Mesenchymal stem cell (in vitro differentiated cells and primary cell): ENCODE measurements at regions not wholly inside any gene's neighbourhood (a gene's known extent, or its start where the extent isn't known, plus 50 kb on each side); places are given as distances from the start of the nearest gene placed in this dataset.

Experiments
- DNase-seq: peaks from one replicate; pipeline ENCODE4 v3.0.0-alpha.2; 2013
- H2AFZ ChIP-seq: one replicate; pipeline ENCODE4 v1.6.1; 2013; ENCODE audit warnings: low read depth, mild to moderate bottlenecking, control low read depth, inconsistent platforms, low read length, moderate library complexity
- H2AK5ac ChIP-seq: 2 replicates; pipeline ENCODE4 v1.6.1; 2013; ENCODE audit warnings: low read length, moderate library complexity, mild to moderate bottlenecking, inconsistent platforms; ENCODE audit not compliant: severe bottlenecking
- H2BK120ac ChIP-seq: one replicate; pipeline ENCODE4 v1.6.1; 2013; ENCODE audit warnings: low read depth, mild to moderate bottlenecking, inconsistent platforms, low read length, moderate library complexity
- H2BK12ac ChIP-seq, 2 experiments: one replicate each; pipeline ENCODE4 v1.6.1; 2013; ENCODE audit warnings: inconsistent platforms in 2 of 2, low read length in 2 of 2, mild to moderate bottlenecking in 2 of 2, moderate library complexity in 2 of 2, control low read depth in 1 of 2
- H2BK15ac ChIP-seq: one replicate; pipeline ENCODE4 v1.6.1; 2013; ENCODE audit warnings: mild to moderate bottlenecking, low read depth, inconsistent platforms; ENCODE audit not compliant: poor library complexity, severe bottlenecking
- H2BK5ac ChIP-seq: 2 replicates; pipeline ENCODE4 v1.6.1; 2013; ENCODE audit warnings: low read depth, mild to moderate bottlenecking, low read length, control low read depth, inconsistent platforms; ENCODE audit not compliant: poor library complexity, severe bottlenecking
- H3K14ac ChIP-seq, 2 experiments: one replicate each; pipeline ENCODE4 v1.6.1; 2013; ENCODE audit warnings: inconsistent platforms in 2 of 2, low read length in 2 of 2, control low read depth in 1 of 2, mild to moderate bottlenecking in 1 of 2, moderate library complexity in 1 of 2
- H3K18ac ChIP-seq, 2 experiments: one replicate each; pipeline ENCODE4 v1.6.1; 2013; ENCODE audit warnings: inconsistent platforms in 2 of 2, low read length in 2 of 2, control low read depth in 1 of 2, low read depth in 1 of 2, mild to moderate bottlenecking in 1 of 2
- H3K23ac ChIP-seq, 2 experiments: one replicate each; pipeline ENCODE4 v1.6.1; 2013; ENCODE audit warnings: inconsistent platforms in 2 of 2, low read length in 2 of 2, mild to moderate bottlenecking in 2 of 2, moderate library complexity in 2 of 2, control low read depth in 1 of 2
- H3K27ac ChIP-seq: 2 replicates; pipeline ENCODE4 v1.5.1; 2013; ENCODE audit warnings: mild to moderate bottlenecking, moderate library complexity, low read length, control low read depth, inconsistent platforms; ENCODE audit not compliant: poor library complexity, severe bottlenecking
- H3K27me3 ChIP-seq, 2 experiments: 2 replicates each; pipeline versions ENCODE4 v1.6.1 to v1.7.0; 2013; ENCODE audit warnings: low read length in 2 of 2, mild to moderate bottlenecking in 2 of 2, moderate library complexity in 2 of 2, control low read depth in 1 of 2, inconsistent platforms in 1 of 2; ENCODE audit not compliant: control insufficient read depth in 1 of 2, insufficient read depth in 1 of 2
- H3K36me3 ChIP-seq, 2 experiments: 2 replicates each; pipeline versions ENCODE4 v1.6.1 to v1.7.0; 2013; ENCODE audit warnings: low read length in 2 of 2, control low read depth in 1 of 2, inconsistent platforms in 1 of 2, low read depth in 1 of 2, mild to moderate bottlenecking in 1 of 2; ENCODE audit not compliant: insufficient read depth in 2 of 2, control insufficient read depth in 1 of 2
- H3K4ac ChIP-seq, 2 experiments: one replicate each; pipeline ENCODE4 v1.6.1; 2013; ENCODE audit warnings: inconsistent platforms in 2 of 2, low read length in 2 of 2, mild to moderate bottlenecking in 2 of 2, moderate library complexity in 2 of 2, control low read depth in 1 of 2, low read depth in 1 of 2
- H3K4me1 ChIP-seq: 2 replicates; pipeline ENCODE4 v1.6.1; 2013; ENCODE audit warnings: low read depth, low read length, control low read depth; ENCODE audit not compliant: control insufficient read depth, insufficient read depth
- H3K4me2 ChIP-seq: 2 replicates; pipeline ENCODE4 v1.6.1; 2013; ENCODE audit warnings: low read length, mild to moderate bottlenecking, inconsistent platforms; ENCODE audit not compliant: poor library complexity, severe bottlenecking
- H3K4me3 ChIP-seq, 2 experiments: 2 replicates each; pipeline versions ENCODE4 v1.5.1 to v1.7.0; 2013; ENCODE audit warnings: low read length in 2 of 2, mild to moderate bottlenecking in 2 of 2, control low read depth in 1 of 2, low read depth in 1 of 2; ENCODE audit not compliant: insufficient read depth in 1 of 2
- H3K79me1 ChIP-seq: replicated peaks from 2 replicates; pipeline ENCODE4 v1.6.1; 2013; ENCODE audit warnings: mild to moderate bottlenecking, control low read depth, low read length, inconsistent platforms; ENCODE audit not compliant: poor library complexity, severe bottlenecking
- H3K9ac ChIP-seq: 2 replicates; pipeline ENCODE4 v1.7.0; 2013; ENCODE audit warnings: mild to moderate bottlenecking, low read length, moderate library complexity
- H3K9me3 ChIP-seq: 2 replicates; pipeline ENCODE4 v1.7.0; 2013; ENCODE audit warnings: mild to moderate bottlenecking, low read length; ENCODE audit not compliant: control insufficient read depth
- H4K8ac ChIP-seq: one replicate; pipeline ENCODE4 v1.6.1; 2013; ENCODE audit warnings: inconsistent platforms, mild to moderate bottlenecking, low read length, moderate library complexity
- H4K91ac ChIP-seq: one replicate; pipeline ENCODE4 v1.6.1; 2013; ENCODE audit warnings: mild to moderate bottlenecking, low read length, inconsistent platforms
- WGBS: methylation state at CpG from one replicate; pipeline ENCODE4 v1.1.7; 2013; ENCODE audit warnings: mixed read lengths; 5-methylcytosine and 5-hydroxymethylcytosine counted together

GRCh38 chr13:104740641-104741222 is 1674.5 kb upstream of the SLC10A2 start:
- Histone ChIP-seq H3K4me1 (no peaks in the 10 kb centered on the region), H4K91ac (peak overlapping the region; percentile 85), H3K9me3 (no peaks in the 10 kb centered on the region), H4K8ac (no peak overlapping the region), H2AK5ac (no peak overlapping the region), H3K4me3 (no peak overlapping the region), H3K23ac (no peak overlapping the region), H2AFZ (peak overlapping the region; percentile 36), H3K79me1 (no peaks in the 10 kb centered on the region), H3K4me2 (no peak overlapping the region), H2BK5ac (no peak overlapping the region), H3K27me3 (no peaks in the 10 kb centered on the region), H2BK12ac (no peak overlapping the region), H2BK15ac (no peak overlapping the region), H3K27ac (no peak overlapping the region), H3K36me3 (no peaks in the 10 kb centered on the region), H3K14ac (no peak overlapping the region), H3K9ac (no peak overlapping the region), H3K4ac (peak overlapping the region in 1 of 2 experiments; percentile 24), H3K18ac (no peak overlapping the region), H2BK120ac (no peak overlapping the region)
- WGBS, result 84% methylated on average over 6 of the region's 7 CpGs
- no peak for DNase-seq

GRCh38 chr13:104737713-104738112 is 1671.5 kb upstream of the SLC10A2 start:
- Histone ChIP-seq H4K8ac (no peak overlapping the region), H3K27me3 (no peaks in the 10 kb centered on the region), H3K4me1 (no peaks in the 10 kb centered on the region), H2BK12ac (peak overlapping the region in 1 of 2 experiments; percentile 12), H3K9ac (no peak overlapping the region), H2BK5ac (no peak overlapping the region), H3K23ac (no peak overlapping the region), H2BK15ac (no peak overlapping the region), H3K14ac (no peak overlapping the region), H3K79me1 (no peaks in the 10 kb centered on the region), H3K9me3 (no peaks in the 10 kb centered on the region), H2AFZ (no peak overlapping the region), H2BK120ac (no peak overlapping the region), H3K4ac (no peak overlapping the region), H4K91ac (no peak overlapping the region), H3K36me3 (no peaks in the 10 kb centered on the region), H3K18ac (no peak overlapping the region), H2AK5ac (no peak overlapping the region), H3K4me2 (no peak overlapping the region), H3K27ac (no peak overlapping the region), H3K4me3 (no peak overlapping the region)
- WGBS, result 65% methylated on average over 6 of the region's 6 CpGs
- DNase-seq, result peak; percentile 50

- Histone ChIP-seq H3K9me3 (no peaks in the 10 kb centered on the region), H3K18ac (no peak overlapping the region), H2BK15ac (no peak overlapping the region), H2BK12ac (no peak overlapping the region), H2AFZ (no peak overlapping the region), H3K4me2 (no peak overlapping the region), H3K36me3 (no peaks in the 10 kb centered on the region), H2AK5ac (no peak overlapping the region), H3K23ac (no peak overlapping the region), H4K91ac (no peak overlapping the region), H3K14ac (no peak overlapping the region), H3K27me3 (no peaks in the 10 kb centered on the region), H2BK120ac (no peak overlapping the region), H3K4me1 (no peaks in the 10 kb centered on the region), H3K4ac (no peak overlapping the region), H3K27ac (no peak overlapping the region), H2BK5ac (no peak overlapping the region), H3K79me1 (no peaks in the 10 kb centered on the region), H3K4me3 (no peak overlapping the region), H4K8ac (no peak overlapping the region), H3K9ac (no peak overlapping the region)
- WGBS, result 90% methylated on average over 1 of the region's 1 CpG
- no peak for DNase-seq
Observed at GRCh38 chr13:104733427-104733826, 1667.2 kb upstream of the SLC10A2 start.

- no peak overlapping the region for H4K91ac ChIP-seq
- H3K27ac ChIP-seq, result no peak overlapping the region
- H3K23ac ChIP-seq, result no peak overlapping the region
- no peak overlapping the region for H3K9ac ChIP-seq
- H3K4ac ChIP-seq, result no peak overlapping the region
- no peaks in the 10 kb centered on the region for H3K79me1 ChIP-seq
- no peaks in the 10 kb centered on the region for H3K27me3 ChIP-seq
- no peak overlapping the region for H2BK120ac ChIP-seq
- H3K4me2 ChIP-seq, result no peak overlapping the region
- H3K14ac ChIP-seq, result no peak overlapping the region
- H3K36me3 ChIP-seq, result no peaks in the 10 kb centered on the region
- H2BK5ac ChIP-seq, result no peak overlapping the region
- H2BK12ac ChIP-seq, result no peak overlapping the region
- no peak overlapping the region for H2AFZ ChIP-seq
- no peaks in the 10 kb centered on the region for H3K4me1 ChIP-seq
- peaks cover 5% of the 10 kb centered on the region for H3K9me3 ChIP-seq
- H2AK5ac ChIP-seq, result no peak overlapping the region
- no peak overlapping the region for H3K4me3 ChIP-seq
- no peak overlapping the region for H4K8ac ChIP-seq
- no peak overlapping the region for H3K18ac ChIP-seq
- H2BK15ac ChIP-seq, result no peak overlapping the region
- DNase-seq, result no peak
Observed at GRCh38 chr13:104715111-104715510, 1648.9 kb upstream of the SLC10A2 start.
